ENCODE measurements at regions not wholly inside any gene's neighbourhood (a gene's known extent, or its start where the extent isn't known, plus 50 kb on each side); places are given as distances from the start of the nearest gene placed in this dataset.

DNA sequence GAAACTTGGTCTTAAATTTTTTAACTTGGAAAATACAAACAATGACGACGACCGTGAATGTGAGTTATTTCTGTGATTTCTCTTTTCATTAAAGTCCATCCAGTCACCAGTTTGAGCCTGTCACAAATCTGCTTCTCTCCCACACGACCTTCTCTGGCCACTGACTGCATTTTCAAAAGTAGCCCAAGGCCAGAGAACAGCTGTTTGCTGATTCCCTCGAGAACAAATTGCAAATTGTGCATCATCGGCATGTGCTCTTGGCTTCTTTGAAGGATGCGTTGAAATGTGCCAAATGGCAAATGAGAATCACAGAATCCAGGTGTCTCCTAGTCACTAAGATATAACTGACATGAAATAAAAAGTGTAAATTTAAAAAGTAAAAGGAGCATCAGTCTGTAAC lies 106.4 kb downstream of the AQP9 start (continued):
- TF ChIP-seq IKZF2 (IDR thresholded peaks at IDR 0.05) (no peak), HCFC1 (IDR thresholded peaks at IDR 0.05; ENCODE audit: low read length) (no peak), SREBF2 (IDR thresholded peaks at IDR 0.05; ENCODE audit: low read length) (no peak)

DNA sequence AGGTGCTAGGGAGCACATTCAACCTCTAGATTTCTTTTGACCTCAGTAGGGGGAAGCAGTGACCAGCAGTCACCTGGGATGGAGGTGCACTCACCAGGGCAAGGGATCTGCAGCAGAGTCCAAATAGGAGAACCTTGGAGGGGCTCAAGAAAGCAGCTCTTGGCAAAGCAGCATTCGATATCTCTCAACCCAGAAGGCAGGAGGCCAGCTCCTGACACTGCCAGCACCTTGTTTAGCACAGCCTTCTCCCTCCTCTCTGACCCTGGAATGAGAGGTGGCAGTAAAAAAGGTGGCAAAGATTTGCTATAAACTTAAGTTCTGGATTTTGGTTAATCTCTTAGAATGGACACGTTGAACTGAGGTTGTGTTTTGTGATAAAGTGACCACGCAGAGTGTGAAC lies 107.9 kb downstream of the AQP9 start:
- no peaks in the 10 kb centered on the region; the same call in 1 of the 2 replicates for H3K4me1 ChIP-seq (ENCODE audit: control insufficient read depth, insufficient read depth, low read length)
- ChIA-PET RAD21 (ENCODE audit: unreplicated experiment) (no interaction called here), SMC1A (ENCODE audit: uncharacterized antibody, unreplicated experiment) (no interaction called here), POLR2A (no interaction called here), CTCF (no interaction called here)
- no peaks in the 10 kb centered on the region for H3K27me3 ChIP-seq (replicated peaks in 1 of 2; ENCODE audit: control insufficient read depth in 2 of 2, insufficient read depth in 2 of 2, low read length in 1 of 2)
- no peak for ATAC-seq
- H3K27ac ChIP-seq (ENCODE audit: control insufficient read depth, insufficient read depth) = no peak overlapping the region
- no peaks in the 10 kb centered on the region for H3K36me3 ChIP-seq (ENCODE audit: control insufficient read depth in 2 of 2, insufficient read depth in 2 of 2, low read length in 1 of 2)
- DNase-seq (ENCODE audit: low read depth, low spot score) = no peak
- no peak for FAIRE-seq
- H3K4me3 ChIP-seq = no peak overlapping the region
- in situ Hi-C loops (cut with MboI) = no loop called here
- H2AFZ ChIP-seq (ENCODE audit: control insufficient read depth, low read depth, low read length) = no peak overlapping the region
- no TSS peak for BruUV-seq (replicated peaks)
- no peak overlapping the region for H3K9ac ChIP-seq (ENCODE audit: control insufficient read depth, insufficient read depth, low read length)
- TF ChIP-seq, protein P1, sequence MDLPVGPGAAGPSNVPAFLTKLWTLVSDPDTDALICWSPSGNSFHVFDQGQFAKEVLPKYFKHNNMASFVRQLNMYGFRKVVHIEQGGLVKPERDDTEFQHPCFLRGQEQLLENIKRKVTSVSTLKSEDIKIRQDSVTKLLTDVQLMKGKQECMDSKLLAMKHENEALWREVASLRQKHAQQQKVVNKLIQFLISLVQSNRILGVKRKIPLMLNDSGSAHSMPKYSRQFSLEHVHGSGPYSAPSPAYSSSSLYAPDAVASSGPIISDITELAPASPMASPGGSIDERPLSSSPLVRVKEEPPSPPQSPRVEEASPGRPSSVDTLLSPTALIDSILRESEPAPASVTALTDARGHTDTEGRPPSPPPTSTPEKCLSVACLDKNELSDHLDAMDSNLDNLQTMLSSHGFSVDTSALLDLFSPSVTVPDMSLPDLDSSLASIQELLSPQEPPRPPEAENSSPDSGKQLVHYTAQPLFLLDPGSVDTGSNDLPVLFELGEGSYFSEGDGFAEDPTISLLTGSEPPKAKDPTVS (IDR thresholded peaks at IDR 0.05; ENCODE audit: low read depth, low read length) = no peak
- no peak for TF ChIP-seq RBBP5 (conservative IDR thresholded peaks at IDR 0.05)
- TF ChIP-seq RB1 (IDR thresholded peaks at IDR 0.05; ENCODE audit: borderline replicate concordance) = no peak
- TF ChIP-seq RAD21 (IDR thresholded peaks at IDR 0.05; ENCODE audit: insufficient read depth, low read depth, low read length) = peak; percentile 21; the same call in 1 of the 2 replicates
- H3K9me3 ChIP-seq (replicated peaks; ENCODE audit: control insufficient read depth, insufficient read depth, low read length) = no peaks in the 10 kb centered on the region
- H3K4me2 ChIP-seq (ENCODE audit: control insufficient read depth, insufficient read depth) = no peak overlapping the region
- intact Hi-C loops (cut with micrococcal nuclease; ENCODE audit: unreplicated experiment) = no loop called here
- WGBS (ENCODE audit: insufficient coverage, insufficient replicate concordance, low lambda C conversion rate, missing lambda C conversion rate) = 52% methylated on average over 3 of the region's 3 CpGs
- no peaks in the 10 kb centered on the region for H4K20me1 ChIP-seq (ENCODE audit: control insufficient read depth, insufficient read depth)
- H3K79me2 ChIP-seq (ENCODE audit: control insufficient read depth, insufficient read depth, low read length) = no peaks in the 10 kb centered on the region
